GM23338 (cell line): ENCODE measurements at regions not wholly inside any gene's neighbourhood (a gene's known extent, or its start where the extent isn't known, plus 50 kb on each side); places are given as distances from the start of the nearest gene placed in this dataset.

Experiments
- ATAC-seq: fragments of 200-7000 bp; cut with Tn5 transposase; 3 replicates; pipeline ENCODE4 v1.9.1; 2020
- DNase-seq: peaks from one replicate; pipeline ENCODE4 v3.0.0-alpha.2; 2015; ENCODE audit warnings: low spot score
- H2AFZ ChIP-seq: fragments of 200-600 bp; sonication (generic); 2 replicates; pipeline ENCODE4 v1.8.0; 2016; ENCODE audit warnings: antibody characterized with exemption, mild to moderate bottlenecking, moderate library complexity
- H3F3A ChIP-seq: fragments of 200-600 bp; sonication (generic); replicated peaks from 2 replicates; pipeline ENCODE4 v1.8.0; 2017; ENCODE audit warnings: antibody characterized with exemption, mixed run types, low read depth
- H3K27ac ChIP-seq: fragments of 200-600 bp; sonication (generic); 2 replicates; pipeline ENCODE4 v1.6.1; 2016; ENCODE audit warnings: low read depth
- H3K27me3 ChIP-seq: fragments of 200-600 bp; sonication (generic); 2 replicates; pipeline ENCODE4 v1.8.0; 2016; ENCODE audit warnings: mild to moderate bottlenecking, mixed run types, moderate library complexity; ENCODE audit not compliant: insufficient read depth
- H3K36me3 ChIP-seq: fragments of 200-600 bp; sonication (generic); 2 replicates; pipeline ENCODE4 v1.8.0; 2016; ENCODE audit warnings: mild to moderate bottlenecking; ENCODE audit not compliant: insufficient read depth
- H3K4me1 ChIP-seq: fragments of 200-600 bp; sonication (generic); 2 replicates; pipeline ENCODE4 v1.8.0; 2016; ENCODE audit warnings: mild to moderate bottlenecking, moderate library complexity; ENCODE audit not compliant: insufficient read depth
- H3K4me2 ChIP-seq: fragments of 200-600 bp; sonication (generic); 2 replicates; pipeline ENCODE4 v1.7.1; 2017; ENCODE audit warnings: mixed run types
- H3K4me3 ChIP-seq: fragments of 200-600 bp; sonication (generic); 2 replicates; pipeline ENCODE4 v1.6.1; 2016; ENCODE audit warnings: mixed run types
- H3K79me2 ChIP-seq: fragments of 200-600 bp; sonication (generic); replicated peaks from 2 replicates; pipeline ENCODE4 v1.8.0; 2017; ENCODE audit warnings: mild to moderate bottlenecking; ENCODE audit not compliant: insufficient read depth
- H3K9me2 ChIP-seq: fragments of 200-600 bp; sonication (generic); 2 replicates; pipeline ENCODE4 v1.8.0; 2017; ENCODE audit not compliant: insufficient read depth
- H4K20me1 ChIP-seq: fragments of 200-600 bp; sonication (generic); replicated peaks from 2 replicates; pipeline ENCODE4 v1.8.0; 2017; ENCODE audit warnings: mild to moderate bottlenecking; ENCODE audit not compliant: insufficient read depth
- H3K27ac Mint-ChIP-seq: 2 replicates; pipeline ENCODE4 v1.8.0; 2020; ENCODE audit warnings: inconsistent platforms, mild to moderate bottlenecking, moderate library complexity, mixed read lengths
- H3K27me3 Mint-ChIP-seq: 3 replicates; pipeline ENCODE4 v1.8.0; 2022; ENCODE audit warnings: low read depth, mild to moderate bottlenecking, moderate library complexity, mixed read lengths, inconsistent platforms; ENCODE audit not compliant: insufficient read depth, poor library complexity
- H3K36me3 Mint-ChIP-seq: 3 replicates; pipeline ENCODE4 v1.8.0; 2021; ENCODE audit warnings: low read depth, mild to moderate bottlenecking, inconsistent platforms, moderate library complexity, mixed read lengths
- H3K4me1 Mint-ChIP-seq: 3 replicates; pipeline ENCODE4 v1.8.0; 2020; ENCODE audit warnings: mild to moderate bottlenecking, inconsistent platforms, mixed read lengths
- H3K4me3 Mint-ChIP-seq: 3 replicates; pipeline ENCODE4 v1.8.0; 2021; ENCODE audit warnings: moderate library complexity, mild to moderate bottlenecking, inconsistent platforms, mixed read lengths
- H3K9me3 Mint-ChIP-seq: 3 replicates; pipeline ENCODE4 v1.8.0; 2020; ENCODE audit warnings: moderate library complexity, mild to moderate bottlenecking, inconsistent platforms, mixed read lengths
- CREB1 ChIP-seq: fragments of 250-450 bp; sonication (Bioruptor Pico); IDR thresholded peaks from 2 replicates; pipeline ENCODE4 v1.5.0; 2020; ENCODE audit warnings: low read depth, mild to moderate bottlenecking, moderate library complexity
- EZH2 ChIP-seq: fragments of 200-600 bp; sonication (generic); IDR thresholded peaks from one replicate; pipeline ENCODE4 v1.8.0; 2017; ENCODE audit warnings: antibody characterized with exemption, mild to moderate bottlenecking, low read depth; ENCODE audit not compliant: unreplicated experiment
- EZH2phosphoT487 ChIP-seq: fragments of 200-600 bp; sonication (generic); IDR thresholded peaks from one replicate; pipeline ENCODE4 v1.8.1; 2018; ENCODE audit warnings: antibody characterized with exemption; ENCODE audit not compliant: unreplicated experiment
- JUNB ChIP-seq: IDR thresholded peaks from one replicate; pipeline ENCODE4 v1.6.1; 2016; ENCODE audit warnings: antibody characterized with exemption; ENCODE audit not compliant: unreplicated experiment
- NANOG ChIP-seq: IDR thresholded peaks from 2 replicates; pipeline ENCODE4 v1.6.1; 2016; ENCODE audit warnings: antibody characterized with exemption, borderline replicate concordance
- POLR2AphosphoS5 ChIP-seq: IDR thresholded peaks from 2 replicates; pipeline ENCODE4 v1.6.1; 2016; ENCODE audit warnings: antibody characterized with exemption, low read depth
- STAT1 ChIP-seq: IDR thresholded peaks from one replicate; pipeline ENCODE4 v1.6.1; 2016; ENCODE audit warnings: antibody characterized with exemption; ENCODE audit not compliant: unreplicated experiment
- ZNF114 ChIP-seq: fragments of 250-450 bp; sonication (Bioruptor Pico); IDR thresholded peaks from 2 replicates; pipeline ENCODE4 v1.5.0; 2020; ENCODE audit warnings: mild to moderate bottlenecking, moderate library complexity
- ZNF331 ChIP-seq: fragments of 250-450 bp; sonication (Bioruptor Pico); IDR thresholded peaks from 2 replicates; pipeline ENCODE4 v1.5.0; 2020; ENCODE audit warnings: low read depth, mild to moderate bottlenecking, moderate library complexity
- TF ChIP-seq, protein P1 (sequence below): IDR thresholded peaks from one replicate; pipeline ENCODE4 v1.6.1; 2018; ENCODE audit warnings: antibody characterized with exemption; ENCODE audit not compliant: unreplicated experiment
- TF ChIP-seq, protein P2 (sequence below): IDR thresholded peaks from 2 replicates; pipeline ENCODE4 v1.6.1; 2016; ENCODE audit warnings: antibody characterized with exemption
- TF ChIP-seq, protein P3 (sequence below), 2 experiments: fragments of 200-600 bp in 1 of 2; sonication (generic) in 1 of 2; conservative IDR thresholded peaks; 2 replicates each; pipeline versions ENCODE4 v1.5.1 to v1.6.1; 2016 to 2017; ENCODE audit warnings: antibody characterized with exemption in 2 of 2, low read depth in 2 of 2, mild to moderate bottlenecking in 2 of 2, moderate library complexity in 1 of 2
- TF ChIP-seq, protein P4 (sequence below): fragments of 250-450 bp; sonication (Bioruptor Pico); IDR thresholded peaks from 2 replicates; pipeline ENCODE4 v1.5.0; 2020; ENCODE audit warnings: mild to moderate bottlenecking, moderate library complexity

DNA sequence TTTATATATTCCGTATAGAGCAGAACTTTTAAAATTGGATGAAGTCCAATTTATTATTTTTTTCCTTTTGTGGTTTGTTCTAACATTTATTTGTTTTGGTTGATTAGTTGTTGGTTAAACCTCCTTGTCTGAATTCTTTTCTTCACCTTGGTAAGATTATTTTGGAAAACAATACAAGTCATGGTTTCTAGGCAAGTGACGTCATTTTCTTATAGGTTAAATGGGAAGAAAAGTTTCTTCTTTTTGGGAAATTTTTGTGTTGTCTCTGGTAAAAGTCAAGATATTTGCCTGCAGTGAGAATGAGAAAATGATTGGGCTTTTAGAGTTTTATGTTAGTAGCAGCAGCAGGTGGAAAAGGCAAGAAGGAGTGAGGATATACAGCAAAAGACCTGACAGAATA lies 197.9 kb downstream of the OTOR start:
- Histone ChIP-seq H3K27ac (no peak overlapping the region), H3K4me1 (peaks cover 13% of the 10 kb centered on the region), H2AFZ (no peak overlapping the region), H3K27me3 (no peaks in the 10 kb centered on the region), H3K4me3 (no peak overlapping the region), H3K36me3 (no peaks in the 10 kb centered on the region; the same call in 1 of the 2 replicates), H4K20me1 (no peaks in the 10 kb centered on the region), H3F3A (no peaks in the 10 kb centered on the region), H3K9me2 (0 out of 2 replicates have a peak, but pooled peaks cover 2% of the 10 kb centered on the region), H3K4me2 (no peak overlapping the region), H3K79me2 (no peaks in the 10 kb centered on the region)
- H3K27me3 Mint-ChIP-seq = no peaks in the 10 kb centered on the region
- H3K4me3 Mint-ChIP-seq = no peak overlapping the region
- H3K9me3 Mint-ChIP-seq = peaks cover 7% of the 10 kb centered on the region; the same call in 2 of the 3 replicates
- DNase-seq (no peak), ATAC-seq (no peak)
- no peak overlapping the region for H3K27ac Mint-ChIP-seq
- H3K36me3 Mint-ChIP-seq = no peaks in the 10 kb centered on the region
- peaks cover 41% of the 10 kb centered on the region for H3K4me1 Mint-ChIP-seq
- no peak for TF ChIP-seq CREB1 (CRISPR knock-in tag)
- no peak for TF ChIP-seq EZH2
- no peak for TF ChIP-seq POLR2AphosphoS5
- TF ChIP-seq, protein P1, sequence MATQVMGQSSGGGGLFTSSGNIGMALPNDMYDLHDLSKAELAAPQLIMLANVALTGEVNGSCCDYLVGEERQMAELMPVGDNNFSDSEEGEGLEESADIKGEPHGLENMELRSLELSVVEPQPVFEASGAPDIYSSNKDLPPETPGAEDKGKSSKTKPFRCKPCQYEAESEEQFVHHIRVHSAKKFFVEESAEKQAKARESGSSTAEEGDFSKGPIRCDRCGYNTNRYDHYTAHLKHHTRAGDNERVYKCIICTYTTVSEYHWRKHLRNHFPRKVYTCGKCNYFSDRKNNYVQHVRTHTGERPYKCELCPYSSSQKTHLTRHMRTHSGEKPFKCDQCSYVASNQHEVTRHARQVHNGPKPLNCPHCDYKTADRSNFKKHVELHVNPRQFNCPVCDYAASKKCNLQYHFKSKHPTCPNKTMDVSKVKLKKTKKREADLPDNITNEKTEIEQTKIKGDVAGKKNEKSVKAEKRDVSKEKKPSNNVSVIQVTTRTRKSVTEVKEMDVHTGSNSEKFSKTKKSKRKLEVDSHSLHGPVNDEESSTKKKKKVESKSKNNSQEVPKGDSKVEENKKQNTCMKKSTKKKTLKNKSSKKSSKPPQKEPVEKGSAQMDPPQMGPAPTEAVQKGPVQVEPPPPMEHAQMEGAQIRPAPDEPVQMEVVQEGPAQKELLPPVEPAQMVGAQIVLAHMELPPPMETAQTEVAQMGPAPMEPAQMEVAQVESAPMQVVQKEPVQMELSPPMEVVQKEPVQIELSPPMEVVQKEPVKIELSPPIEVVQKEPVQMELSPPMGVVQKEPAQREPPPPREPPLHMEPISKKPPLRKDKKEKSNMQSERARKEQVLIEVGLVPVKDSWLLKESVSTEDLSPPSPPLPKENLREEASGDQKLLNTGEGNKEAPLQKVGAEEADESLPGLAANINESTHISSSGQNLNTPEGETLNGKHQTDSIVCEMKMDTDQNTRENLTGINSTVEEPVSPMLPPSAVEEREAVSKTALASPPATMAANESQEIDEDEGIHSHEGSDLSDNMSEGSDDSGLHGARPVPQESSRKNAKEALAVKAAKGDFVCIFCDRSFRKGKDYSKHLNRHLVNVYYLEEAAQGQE = no peak
- no peak for TF ChIP-seq STAT1
- no peak for TF ChIP-seq ZNF114
- no peak for TF ChIP-seq NANOG
- TF ChIP-seq, protein P2, sequence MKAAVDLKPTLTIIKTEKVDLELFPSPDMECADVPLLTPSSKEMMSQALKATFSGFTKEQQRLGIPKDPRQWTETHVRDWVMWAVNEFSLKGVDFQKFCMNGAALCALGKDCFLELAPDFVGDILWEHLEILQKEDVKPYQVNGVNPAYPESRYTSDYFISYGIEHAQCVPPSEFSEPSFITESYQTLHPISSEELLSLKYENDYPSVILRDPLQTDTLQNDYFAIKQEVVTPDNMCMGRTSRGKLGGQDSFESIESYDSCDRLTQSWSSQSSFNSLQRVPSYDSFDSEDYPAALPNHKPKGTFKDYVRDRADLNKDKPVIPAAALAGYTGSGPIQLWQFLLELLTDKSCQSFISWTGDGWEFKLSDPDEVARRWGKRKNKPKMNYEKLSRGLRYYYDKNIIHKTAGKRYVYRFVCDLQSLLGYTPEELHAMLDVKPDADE = no peak
- TF ChIP-seq ZNF331 (CRISPR knock-in tag) = no peak
- TF ChIP-seq JUNB = no peak
- TF ChIP-seq, protein P3, sequence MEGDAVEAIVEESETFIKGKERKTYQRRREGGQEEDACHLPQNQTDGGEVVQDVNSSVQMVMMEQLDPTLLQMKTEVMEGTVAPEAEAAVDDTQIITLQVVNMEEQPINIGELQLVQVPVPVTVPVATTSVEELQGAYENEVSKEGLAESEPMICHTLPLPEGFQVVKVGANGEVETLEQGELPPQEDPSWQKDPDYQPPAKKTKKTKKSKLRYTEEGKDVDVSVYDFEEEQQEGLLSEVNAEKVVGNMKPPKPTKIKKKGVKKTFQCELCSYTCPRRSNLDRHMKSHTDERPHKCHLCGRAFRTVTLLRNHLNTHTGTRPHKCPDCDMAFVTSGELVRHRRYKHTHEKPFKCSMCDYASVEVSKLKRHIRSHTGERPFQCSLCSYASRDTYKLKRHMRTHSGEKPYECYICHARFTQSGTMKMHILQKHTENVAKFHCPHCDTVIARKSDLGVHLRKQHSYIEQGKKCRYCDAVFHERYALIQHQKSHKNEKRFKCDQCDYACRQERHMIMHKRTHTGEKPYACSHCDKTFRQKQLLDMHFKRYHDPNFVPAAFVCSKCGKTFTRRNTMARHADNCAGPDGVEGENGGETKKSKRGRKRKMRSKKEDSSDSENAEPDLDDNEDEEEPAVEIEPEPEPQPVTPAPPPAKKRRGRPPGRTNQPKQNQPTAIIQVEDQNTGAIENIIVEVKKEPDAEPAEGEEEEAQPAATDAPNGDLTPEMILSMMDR (conservative IDR thresholded peaks at IDR 0.05; ENCODE audit: low read depth in 2 of 2) = no peak
- TF ChIP-seq, protein P4, sequence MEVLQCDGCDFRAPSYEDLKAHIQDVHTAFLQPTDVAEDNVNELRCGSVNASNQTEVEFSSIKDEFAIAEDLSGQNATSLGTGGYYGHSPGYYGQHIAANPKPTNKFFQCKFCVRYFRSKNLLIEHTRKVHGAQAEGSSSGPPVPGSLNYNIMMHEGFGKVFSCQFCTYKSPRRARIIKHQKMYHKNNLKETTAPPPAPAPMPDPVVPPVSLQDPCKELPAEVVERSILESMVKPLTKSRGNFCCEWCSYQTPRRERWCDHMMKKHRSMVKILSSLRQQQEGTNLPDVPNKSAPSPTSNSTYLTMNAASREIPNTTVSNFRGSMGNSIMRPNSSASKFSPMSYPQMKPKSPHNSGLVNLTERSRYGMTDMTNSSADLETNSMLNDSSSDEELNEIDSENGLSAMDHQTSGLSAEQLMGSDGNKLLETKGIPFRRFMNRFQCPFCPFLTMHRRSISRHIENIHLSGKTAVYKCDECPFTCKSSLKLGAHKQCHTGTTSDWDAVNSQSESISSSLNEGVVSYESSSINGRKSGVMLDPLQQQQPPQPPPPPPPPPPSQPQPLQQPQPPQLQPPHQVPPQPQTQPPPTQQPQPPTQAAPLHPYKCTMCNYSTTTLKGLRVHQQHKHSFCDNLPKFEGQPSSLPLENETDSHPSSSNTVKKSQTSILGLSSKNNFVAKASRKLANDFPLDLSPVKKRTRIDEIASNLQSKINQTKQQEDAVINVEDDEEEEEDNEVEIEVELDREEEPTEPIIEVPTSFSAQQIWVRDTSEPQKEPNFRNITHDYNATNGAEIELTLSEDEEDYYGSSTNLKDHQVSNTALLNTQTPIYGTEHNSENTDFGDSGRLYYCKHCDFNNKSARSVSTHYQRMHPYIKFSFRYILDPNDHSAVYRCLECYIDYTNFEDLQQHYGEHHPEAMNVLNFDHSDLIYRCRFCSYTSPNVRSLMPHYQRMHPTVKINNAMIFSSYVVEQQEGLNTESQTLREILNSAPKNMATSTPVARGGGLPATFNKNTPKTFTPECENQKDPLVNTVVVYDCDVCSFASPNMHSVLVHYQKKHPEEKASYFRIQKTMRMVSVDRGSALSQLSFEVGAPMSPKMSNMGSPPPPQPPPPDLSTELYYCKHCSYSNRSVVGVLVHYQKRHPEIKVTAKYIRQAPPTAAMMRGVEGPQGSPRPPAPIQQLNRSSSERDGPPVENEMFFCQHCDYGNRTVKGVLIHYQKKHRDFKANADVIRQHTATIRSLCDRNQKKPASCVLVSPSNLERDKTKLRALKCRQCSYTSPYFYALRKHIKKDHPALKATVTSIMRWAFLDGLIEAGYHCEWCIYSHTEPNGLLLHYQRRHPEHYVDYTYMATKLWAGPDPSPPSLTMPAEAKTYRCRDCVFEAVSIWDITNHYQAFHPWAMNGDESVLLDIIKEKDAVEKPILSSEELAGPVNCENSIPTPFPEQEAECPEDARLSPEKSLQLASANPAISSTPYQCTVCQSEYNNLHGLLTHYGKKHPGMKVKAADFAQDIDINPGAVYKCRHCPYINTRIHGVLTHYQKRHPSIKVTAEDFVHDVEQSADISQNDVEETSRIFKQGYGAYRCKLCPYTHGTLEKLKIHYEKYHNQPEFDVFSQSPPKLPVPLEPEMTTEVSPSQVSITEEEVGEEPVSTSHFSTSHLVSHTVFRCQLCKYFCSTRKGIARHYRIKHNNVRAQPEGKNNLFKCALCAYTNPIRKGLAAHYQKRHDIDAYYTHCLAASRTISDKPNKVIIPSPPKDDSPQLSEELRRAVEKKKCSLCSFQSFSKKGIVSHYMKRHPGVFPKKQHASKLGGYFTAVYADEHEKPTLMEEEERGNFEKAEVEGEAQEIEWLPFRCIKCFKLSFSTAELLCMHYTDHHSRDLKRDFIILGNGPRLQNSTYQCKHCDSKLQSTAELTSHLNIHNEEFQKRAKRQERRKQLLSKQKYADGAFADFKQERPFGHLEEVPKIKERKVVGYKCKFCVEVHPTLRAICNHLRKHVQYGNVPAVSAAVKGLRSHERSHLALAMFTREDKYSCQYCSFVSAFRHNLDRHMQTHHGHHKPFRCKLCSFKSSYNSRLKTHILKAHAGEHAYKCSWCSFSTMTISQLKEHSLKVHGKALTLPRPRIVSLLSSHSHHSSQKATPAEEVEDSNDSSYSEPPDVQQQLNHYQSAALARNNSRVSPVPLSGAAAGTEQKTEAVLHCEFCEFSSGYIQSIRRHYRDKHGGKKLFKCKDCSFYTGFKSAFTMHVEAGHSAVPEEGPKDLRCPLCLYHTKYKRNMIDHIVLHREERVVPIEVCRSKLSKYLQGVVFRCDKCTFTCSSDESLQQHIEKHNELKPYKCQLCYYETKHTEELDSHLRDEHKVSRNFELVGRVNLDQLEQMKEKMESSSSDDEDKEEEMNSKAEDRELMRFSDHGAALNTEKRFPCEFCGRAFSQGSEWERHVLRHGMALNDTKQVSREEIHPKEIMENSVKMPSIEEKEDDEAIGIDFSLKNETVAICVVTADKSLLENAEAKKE (CRISPR knock-in tag) = no peak
- TF ChIP-seq EZH2phosphoT487 = no peak
